NK-92 treated with Interleukin-12 subunit alpha and Interleukin-12 subunit beta, amount 100 ng/mL, for 24 hours (cell line): ENCODE measurements at regions not wholly inside any gene's neighbourhood (a gene's known extent, or its start where the extent isn't known, plus 50 kb on each side); places are given as distances from the start of the nearest gene placed in this dataset.
"Not testable (repeated sequence)": the region's sequence is repeated elsewhere in the genome, so short reads cannot be mapped to it uniquely, and the experiment has no call there.

Experiments
- DNase-seq: peaks from one replicate; lab custom pipeline; 2025; lab: John Stamatoyannopoulos, UW

- no peak for DNase-seq
Measured at GRCh38 chr2:83386549-83386948, 1072.5 kb downstream of the SUCLG1 start.

GRCh38 chr2:83378921-83379320, 1080.2 kb downstream of the SUCLG1 start:
- DNase-seq, result no peak

DNA sequence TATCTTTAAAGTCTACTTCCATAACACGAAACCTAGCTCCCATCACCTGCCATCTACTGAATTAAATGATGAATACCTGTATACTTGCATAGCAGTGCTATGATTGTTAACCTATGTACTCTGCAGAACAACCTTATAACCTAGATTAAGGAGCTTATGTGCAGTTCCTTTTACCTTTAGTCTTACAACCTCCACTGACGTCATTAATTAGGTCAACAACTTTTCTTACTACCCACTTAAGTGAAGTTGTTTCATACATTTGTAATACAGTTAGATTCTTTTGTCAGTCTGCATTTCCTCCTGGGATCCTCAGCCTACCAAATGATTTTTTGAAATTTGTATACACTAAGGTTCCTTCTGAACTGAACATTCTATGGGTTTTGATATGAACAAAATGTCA, 1082.3 kb downstream of the SUCLG1 start:
- DNase-seq, result no peak

DNA sequence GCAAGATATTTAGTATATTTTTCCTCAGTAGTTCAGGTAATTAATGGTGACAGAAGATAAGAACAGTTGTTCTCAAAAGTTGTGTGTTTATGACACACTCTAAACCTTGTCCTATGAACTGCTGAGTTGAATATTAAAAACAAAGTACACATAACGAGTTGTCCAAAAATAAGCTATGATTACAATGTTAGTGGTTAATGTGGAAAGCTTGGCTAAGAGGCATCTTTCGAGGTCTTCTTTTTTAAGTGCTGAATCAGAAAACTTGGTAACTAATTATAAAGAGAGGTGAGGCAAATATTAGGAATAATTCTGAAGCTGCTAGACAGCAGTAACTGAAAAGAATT, 1088.7 kb downstream of the SUCLG1 start:
- no peak for DNase-seq

DNA sequence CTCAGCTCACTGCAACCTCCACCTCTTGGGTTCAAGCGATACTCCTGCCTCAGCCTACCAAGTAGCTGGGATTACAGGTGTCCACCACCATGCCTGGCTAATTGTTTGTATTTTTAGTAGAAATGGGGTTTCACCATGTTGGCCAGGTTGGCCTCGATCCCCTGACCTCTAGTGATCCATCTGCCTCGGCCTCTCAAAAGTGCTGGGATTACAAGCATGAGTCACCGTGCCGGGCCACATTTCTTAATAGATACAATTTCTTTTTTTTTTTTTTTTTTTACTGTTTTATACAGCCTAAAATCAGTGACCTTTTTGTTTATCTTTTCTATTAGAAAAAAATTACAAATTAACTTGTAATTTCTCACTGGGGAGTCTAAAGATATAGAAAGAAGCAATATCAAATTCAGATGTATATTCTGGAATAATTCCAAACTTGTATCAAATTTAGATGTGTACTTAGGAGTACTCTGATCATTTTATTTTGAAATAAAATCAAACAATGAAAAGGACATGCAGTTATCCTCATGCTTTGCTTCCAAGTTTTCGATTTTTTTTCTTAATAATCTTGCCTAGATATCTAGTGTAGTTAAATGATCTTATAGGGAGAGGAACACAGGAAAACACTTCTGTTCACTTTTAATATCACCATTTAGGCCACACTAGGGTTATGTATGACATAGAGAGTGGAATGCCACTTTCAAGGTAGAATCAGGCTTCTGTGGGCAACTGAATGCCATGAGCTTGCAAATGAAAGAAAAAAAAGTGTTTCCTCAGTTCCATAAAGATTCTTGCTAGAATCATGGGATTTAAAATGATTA, 1089.3 kb downstream of the SUCLG1 start:
- no peak for DNase-seq

- DNase-seq, result no peak
Measured at GRCh38 chr2:83368916-83369315, 1090.2 kb downstream of the SUCLG1 start.

GRCh38 chr2:83368461-83368860, 1090.6 kb downstream of the SUCLG1 start:
- DNase-seq, result no peak

- DNase-seq, result no peak
Measured at GRCh38 chr2:83365476-83365875, 1093.6 kb downstream of the SUCLG1 start.

DNA sequence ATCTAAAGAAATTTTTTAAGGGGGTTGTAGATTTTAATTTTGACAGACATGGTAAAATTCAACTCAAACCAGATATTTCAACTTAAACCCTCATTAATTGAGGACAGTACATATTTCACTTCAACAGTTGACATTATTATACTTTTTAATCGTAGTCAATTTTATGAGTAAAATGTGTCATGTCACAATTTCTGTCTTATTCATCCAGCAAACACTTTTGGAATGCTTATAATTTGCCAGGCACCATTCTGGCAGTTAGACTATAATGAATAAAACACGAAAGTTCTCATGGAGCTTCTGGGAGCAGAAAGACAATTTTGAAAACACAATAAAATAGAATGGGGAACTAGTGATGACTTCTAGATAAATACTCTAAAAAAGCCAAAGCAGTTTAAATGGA, 1094.8 kb downstream of the SUCLG1 start:
- no peak for DNase-seq

GRCh38 chr2:83363138-83363537, 1095.9 kb downstream of the SUCLG1 start:
- DNase-seq, result not testable (repeated sequence)

GRCh38 chr2:83359336-83359735, 1099.7 kb downstream of the SUCLG1 start:
- no peak for DNase-seq

- DNase-seq, result no peak
Measured at GRCh38 chr2:83342860-83343329, 1116.2 kb downstream of the SUCLG1 start.

DNA sequence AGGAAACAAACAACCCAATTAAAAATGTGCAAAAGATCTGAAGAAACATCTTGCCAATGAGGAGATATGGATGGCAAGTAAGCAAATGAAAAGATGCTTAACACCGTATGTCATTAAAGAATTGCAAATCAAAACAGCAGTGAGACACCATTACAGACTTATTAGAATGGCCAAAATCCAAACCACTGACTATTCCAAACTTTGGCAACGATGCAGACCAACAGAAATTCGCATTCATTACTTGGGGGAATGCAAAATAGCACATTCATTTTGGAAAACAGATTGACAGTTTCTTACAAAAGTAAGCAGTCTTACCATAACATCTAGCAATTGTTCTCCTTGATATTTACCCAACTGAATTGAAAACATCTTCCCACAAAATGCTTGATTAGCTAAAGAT, 1118.7 kb downstream of the SUCLG1 start:
- DNase-seq, result no peak

DNA sequence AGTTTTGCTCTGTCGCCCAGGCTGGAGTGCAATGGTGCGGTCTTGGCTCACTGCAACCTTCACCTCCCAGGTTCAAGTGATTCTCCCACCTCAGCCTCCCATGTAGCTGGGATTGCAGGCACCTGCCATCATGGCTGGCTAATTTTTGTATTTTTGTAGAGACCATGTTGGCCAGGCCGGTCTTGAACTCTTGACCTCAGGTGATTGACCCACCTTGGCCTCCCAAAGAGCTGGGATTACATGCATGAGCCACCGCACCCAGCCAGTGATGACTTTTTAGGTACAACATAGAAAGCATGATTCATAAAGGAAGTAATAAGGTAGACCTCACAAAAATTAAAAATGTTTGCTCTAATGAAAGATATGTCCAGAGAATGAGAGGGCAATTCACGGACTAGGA, 1119.1 kb downstream of the SUCLG1 start:
- DNase-seq, result not testable (repeated sequence)

GRCh38 chr2:83331810-83332209, 1127.3 kb downstream of the SUCLG1 start:
- DNase-seq, result no peak

DNA sequence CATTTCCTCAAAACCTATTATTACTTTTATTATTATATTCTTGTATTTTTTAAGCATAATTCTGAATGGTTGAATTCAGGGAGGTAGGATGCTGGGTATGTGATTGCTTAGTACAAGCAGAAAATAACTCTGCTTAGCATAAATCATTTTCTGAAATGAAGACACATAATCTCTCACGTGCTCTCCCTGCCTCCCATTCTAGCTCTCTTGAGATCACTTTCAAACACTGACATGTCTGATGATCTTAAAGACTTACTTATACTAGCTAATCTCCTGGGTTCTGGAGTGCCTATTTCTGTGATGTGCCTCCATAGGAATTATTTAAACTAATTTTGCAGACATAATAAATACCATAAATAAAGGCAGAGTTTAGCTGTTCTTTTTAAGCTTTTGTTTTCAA, 1136.0 kb downstream of the SUCLG1 start:
- DNase-seq, result no peak

- DNase-seq, result no peak
Measured at GRCh38 chr2:83320053-83320452, 1139.0 kb downstream of the SUCLG1 start.

GRCh38 chr2:83305758-83306378, 1153.2 kb downstream of the SUCLG1 start:
- no peak for DNase-seq

- DNase-seq, result no peak
Measured at GRCh38 chr2:83291083-83291482, 1168.0 kb downstream of the SUCLG1 start.

DNA sequence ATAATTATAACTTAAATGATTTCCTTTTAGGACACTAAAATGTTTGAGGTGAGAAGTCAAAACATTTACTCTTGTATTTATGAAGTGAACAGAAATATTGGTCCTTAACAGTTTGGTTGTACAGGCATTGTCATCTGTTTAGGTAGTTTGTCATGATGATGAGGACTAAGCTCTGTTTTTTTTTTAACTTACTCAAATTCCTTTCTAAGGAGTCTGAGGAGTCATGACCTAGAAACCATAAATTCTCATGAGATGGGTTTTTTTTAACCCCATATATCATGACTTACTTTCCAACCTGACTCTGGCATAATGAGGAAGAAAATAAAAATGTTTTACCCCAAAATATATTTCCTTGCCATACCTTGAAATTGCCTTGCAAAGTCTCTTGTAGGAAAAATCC, 1176.2 kb downstream of the SUCLG1 start:
- no peak for DNase-seq

DNA sequence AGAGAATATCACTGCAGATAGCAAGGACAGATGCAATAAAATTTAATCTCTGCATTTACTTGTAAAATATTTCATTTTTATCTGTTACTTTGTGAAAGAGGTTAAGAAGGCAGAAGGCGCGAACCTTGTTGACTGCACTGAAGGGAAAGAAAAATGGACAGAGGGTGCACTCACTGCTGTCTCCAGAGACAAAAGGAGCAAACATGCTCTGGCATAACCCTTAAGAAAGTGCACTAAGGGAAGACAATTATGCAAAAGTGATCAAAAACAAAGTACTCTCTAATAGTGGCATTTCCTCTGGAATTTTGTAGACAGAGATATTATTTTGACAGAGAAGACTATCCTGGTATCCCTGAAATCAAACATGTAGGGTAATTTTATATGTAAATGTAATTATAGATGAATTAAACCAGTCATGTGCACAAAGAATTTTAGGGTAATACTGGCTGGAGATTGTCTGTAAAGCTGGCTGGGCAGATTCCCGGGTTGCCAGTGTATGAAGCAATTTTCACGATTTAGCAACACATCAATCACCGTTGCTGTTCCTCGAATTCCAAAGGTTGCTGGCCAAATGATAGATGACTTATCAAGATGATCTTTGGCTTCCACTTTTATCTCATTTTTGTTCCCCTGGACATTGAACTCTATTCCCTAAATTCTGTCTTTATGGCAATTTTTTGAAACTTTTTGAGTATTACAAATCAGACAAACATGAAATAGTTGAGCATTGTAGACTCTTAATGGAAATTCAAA, 1176.9 kb downstream of the SUCLG1 start:
- DNase-seq, result no peak

DNA sequence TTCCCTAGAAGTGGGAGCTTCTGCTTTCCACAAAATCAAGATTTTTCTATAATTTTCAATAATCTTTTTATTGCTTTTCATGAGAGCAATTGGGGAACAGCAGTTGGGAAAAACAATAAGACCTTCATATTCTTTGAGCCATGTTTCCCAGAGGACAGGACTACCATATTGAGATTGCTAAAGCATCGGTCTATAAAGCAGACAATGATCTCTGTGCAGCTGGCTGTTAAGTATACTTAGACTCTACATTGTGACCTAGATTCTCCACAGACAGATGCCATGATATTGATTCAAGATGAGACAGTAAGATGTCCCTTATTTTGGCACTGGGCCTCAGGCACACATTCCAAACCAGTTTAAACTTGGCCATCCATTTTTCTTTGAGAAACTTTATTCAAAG, 1178.7 kb downstream of the SUCLG1 start:
- DNase-seq, result no peak

GRCh38 chr2:83273322-83273721, 1185.8 kb downstream of the SUCLG1 start:
- no peak for DNase-seq
